ENCODE measurements at regions not wholly inside any gene's neighbourhood (a gene's known extent, or its start where the extent isn't known, plus 50 kb on each side); places are given as distances from the start of the nearest gene placed in this dataset.

- TF ChIP-seq CTCF (IDR thresholded peaks at IDR 0.05) (no peak), POLR2A (IDR thresholded peaks at IDR 0.05) (no peak)
Observed at GRCh38 chr2:109059474-109060165, 69.4 kb upstream of the SH3RF3 start.

Measured in Peyer's patch (tissue), 4 donors.